CD14-positive monocyte (primary cell): ENCODE measurements at regions not wholly inside any gene's neighbourhood (a gene's known extent, or its start where the extent isn't known, plus 50 kb on each side); places are given as distances from the start of the nearest gene placed in this dataset.

Experiments
- DNase-seq, 3 donors: peaks; one replicate each; pipeline ENCODE4 v3.0.0-alpha.2; 2011 to 2022
- H2AFZ ChIP-seq: 2 replicates; pipeline ENCODE4 v1.6.0; 2012; ENCODE audit warnings: mild to moderate bottlenecking, low read depth, low read length, inconsistent platforms; ENCODE audit not compliant: insufficient read depth, poor library complexity, severe bottlenecking
- H3K27ac ChIP-seq, 2 donors: 1 replicate in 1 of 2; 2 replicates in 1 of 2; pipeline ENCODE4 v1.5.1; 2012 to 2013; ENCODE audit warnings: low read length in 2 of 2, control low read depth in 1 of 2, inconsistent platforms in 1 of 2, low read depth in 1 of 2, mild to moderate bottlenecking in 1 of 2
- H3K27me3 ChIP-seq, 2 donors: one replicate each; pipeline versions ENCODE4 v1.6.0 to v1.6.1; 2011 to 2013; ENCODE audit warnings: low read length in 2 of 2; ENCODE audit not compliant: control insufficient read depth in 2 of 2, insufficient read depth in 2 of 2
- H3K36me3 ChIP-seq, 2 donors: replicated peaks in 1 of 2; 1 replicate in 1 of 2; 2 replicates in 1 of 2; pipeline versions ENCODE4 v1.5.1 to v1.6.1; 2012 to 2013; ENCODE audit warnings: low read length in 2 of 2, control low read depth in 1 of 2, inconsistent platforms in 1 of 2, mild to moderate bottlenecking in 1 of 2; ENCODE audit not compliant: insufficient read depth in 2 of 2, control insufficient read depth in 1 of 2
- H3K4me1 ChIP-seq, 2 donors: 1 replicate in 1 of 2; 2 replicates in 1 of 2; pipeline versions ENCODE4 v1.5.1 to v1.6.1; 2012 to 2013; ENCODE audit warnings: low read length in 2 of 2, control low read depth in 1 of 2, inconsistent platforms in 1 of 2, mild to moderate bottlenecking in 1 of 2, moderate library complexity in 1 of 2; ENCODE audit not compliant: insufficient read depth in 2 of 2, control insufficient read depth in 1 of 2
- H3K4me2 ChIP-seq: replicated peaks from 2 replicates; pipeline ENCODE3; 2012; ENCODE audit warnings: low read length, moderate library complexity, mild to moderate bottlenecking; ENCODE audit not compliant: poor library complexity, severe bottlenecking; ENCODE audit errors: extremely low read depth
- H3K4me3 ChIP-seq, 3 experiments: fragments of 200-600 bp in 1 of 3; sonication (generic) in 1 of 3; replicated peaks in 1 of 3; 1 replicate in 2 of 3; 2 replicates in 1 of 3; pipeline ENCODE4 v1.5.1; 2011 to 2013; ENCODE audit warnings: low read length in 3 of 3, mild to moderate bottlenecking in 3 of 3, control low read depth in 2 of 3, low read depth in 2 of 3, inconsistent platforms in 1 of 3, moderate library complexity in 1 of 3
- H3K79me2 ChIP-seq: 2 replicates; pipeline ENCODE4 v1.6.0; 2012; ENCODE audit warnings: mild to moderate bottlenecking, control low read depth, inconsistent platforms, low read length, moderate library complexity; ENCODE audit not compliant: insufficient read depth
- H3K9ac ChIP-seq: 2 replicates; pipeline ENCODE4 v1.6.0; 2017; ENCODE audit warnings: low read length, mild to moderate bottlenecking; ENCODE audit not compliant: insufficient read depth, poor library complexity, severe bottlenecking
- H3K9me3 ChIP-seq, 2 donors: replicated peaks in 1 of 2; 1 replicate in 1 of 2; 2 replicates in 1 of 2; pipeline versions ENCODE4 v1.5.1 to v1.6.1; 2012 to 2013; ENCODE audit warnings: low read length in 2 of 2, control low read depth in 1 of 2; ENCODE audit not compliant: control insufficient read depth in 1 of 2, insufficient read depth in 1 of 2
- H4K20me1 ChIP-seq: 2 replicates; pipeline ENCODE4 v1.6.0; 2012; ENCODE audit warnings: mild to moderate bottlenecking, low read length, control low read depth, moderate library complexity; ENCODE audit not compliant: insufficient read depth
- H3K27ac Mint-ChIP-seq, 7 donors: one replicate each; pipeline ENCODE4 v1.8.0; 2020; ENCODE audit warnings: mild to moderate bottlenecking in 7 of 7, mixed read lengths in 7 of 7, moderate library complexity in 6 of 7, inconsistent platforms in 2 of 7
- H3K27me3 Mint-ChIP-seq, 3 donors: one replicate each; pipeline ENCODE4 v1.8.0; 2021 to 2022; ENCODE audit warnings: low read depth in 3 of 3, mild to moderate bottlenecking in 3 of 3, mixed read lengths in 3 of 3, moderate library complexity in 3 of 3, inconsistent platforms in 1 of 3
- H3K36me3 Mint-ChIP-seq, 2 donors: one replicate each; pipeline ENCODE4 v1.8.0; 2020; ENCODE audit warnings: mixed read lengths in 2 of 2, inconsistent platforms in 1 of 2, mild to moderate bottlenecking in 1 of 2
- H3K4me1 Mint-ChIP-seq: one replicate; pipeline ENCODE4 v1.8.0; 2020; ENCODE audit warnings: mild to moderate bottlenecking, mixed read lengths
- H3K4me3 Mint-ChIP-seq, 2 donors: one replicate each; pipeline ENCODE4 v1.8.0; 2020; ENCODE audit warnings: mild to moderate bottlenecking in 2 of 2, mixed read lengths in 2 of 2, moderate library complexity in 1 of 2
- H3K9me3 Mint-ChIP-seq, 7 donors: one replicate each; pipeline ENCODE4 v1.8.0; 2020 to 2022; ENCODE audit warnings: mixed read lengths in 7 of 7, mild to moderate bottlenecking in 6 of 7, moderate library complexity in 6 of 7, inconsistent platforms in 2 of 7
- WGBS: methylation state at CpG from one replicate; pipeline ENCODE4 v1.1.5; 2013; ENCODE audit warnings: missing lambda C conversion rate; ENCODE audit not compliant: insufficient coverage; 5-methylcytosine and 5-hydroxymethylcytosine counted together
- intact Hi-C, 2 donors: fragments of 100-400 bp; cut with micrococcal nuclease; formaldehyde crosslinking; loops; one replicate each; pipeline versions ENCODE4 v1.15.0 to v1.15.1; 2023
- TF ChIP-seq, protein P1 (sequence below): fragments of 200-600 bp; IDR thresholded peaks from one replicate; pipeline ENCODE4 v1.8.0; 2022; ENCODE audit warnings: antibody characterized with exemption, mild to moderate bottlenecking

DNA sequence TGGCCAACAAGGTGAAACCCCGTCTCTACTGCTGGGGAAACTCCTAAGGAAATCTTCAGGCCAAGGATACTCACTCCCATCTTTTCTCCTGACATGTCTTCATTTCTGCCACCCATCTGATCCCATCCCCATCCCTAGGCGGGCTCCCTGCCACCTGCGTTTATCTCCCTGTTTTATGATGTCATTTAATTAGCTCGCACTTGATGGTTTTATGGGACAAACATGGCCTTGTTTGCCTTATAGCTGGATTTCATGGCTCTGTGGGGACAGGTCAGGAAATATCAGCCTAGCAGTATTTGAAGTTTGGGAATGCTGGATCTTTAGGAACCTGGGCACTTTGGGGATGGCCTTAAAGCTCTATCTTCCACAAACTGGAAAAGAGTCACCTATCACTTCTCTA is 88.5 kb upstream of the CISTR start:
- WGBS, result 97% methylated on average over 4 of the region's 4 CpGs
- Histone ChIP-seq H3K4me1 (no peaks in the 10 kb centered on the region), H3K27me3 (peaks cover 14 to 47% of the 10 kb centered on the region in 2 donors)

DNA sequence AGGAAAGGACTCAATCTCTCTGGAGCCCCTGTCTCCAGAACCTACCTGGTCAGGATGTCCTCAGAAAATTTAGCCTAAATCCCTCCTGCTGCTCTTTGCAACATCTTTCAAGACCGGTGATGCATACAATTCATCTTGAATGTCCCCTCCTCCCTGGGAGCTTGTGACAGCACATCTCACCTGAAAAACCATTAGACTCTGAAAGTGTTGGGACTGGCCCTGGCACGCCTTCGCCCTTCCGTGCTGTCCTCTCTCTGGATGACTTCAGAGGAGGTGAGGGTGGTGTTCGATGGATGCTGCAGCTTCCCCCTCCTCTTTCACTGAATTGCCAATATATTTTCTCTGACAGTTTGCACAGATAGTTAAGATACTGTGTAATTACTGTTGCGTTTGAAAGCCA is 90.9 kb upstream of the CISTR start:
- 85% methylated on average over 2 of the region's 6 CpGs for WGBS
- no peaks in the 10 kb centered on the region for H3K36me3 Mint-ChIP-seq
- Histone ChIP-seq H3K79me2 (no peaks in the 10 kb centered on the region), H3K36me3 (no peaks in the 10 kb centered on the region), H3K9ac (no peak overlapping the region), H3K4me1 (no peaks in the 10 kb centered on the region), H4K20me1 (no peaks in the 10 kb centered on the region), H3K4me2 (no peak overlapping the region), H2AFZ (no peak overlapping the region), H3K27ac (no peak overlapping the region), H3K4me3 (no peak overlapping the region), H3K27me3 (peaks cover 10 to 49% of the 10 kb centered on the region in 2 donors), H3K9me3 (no peaks in the 10 kb centered on the region)
- no peak overlapping the region for H3K27ac Mint-ChIP-seq
- TF ChIP-seq, protein P1, sequence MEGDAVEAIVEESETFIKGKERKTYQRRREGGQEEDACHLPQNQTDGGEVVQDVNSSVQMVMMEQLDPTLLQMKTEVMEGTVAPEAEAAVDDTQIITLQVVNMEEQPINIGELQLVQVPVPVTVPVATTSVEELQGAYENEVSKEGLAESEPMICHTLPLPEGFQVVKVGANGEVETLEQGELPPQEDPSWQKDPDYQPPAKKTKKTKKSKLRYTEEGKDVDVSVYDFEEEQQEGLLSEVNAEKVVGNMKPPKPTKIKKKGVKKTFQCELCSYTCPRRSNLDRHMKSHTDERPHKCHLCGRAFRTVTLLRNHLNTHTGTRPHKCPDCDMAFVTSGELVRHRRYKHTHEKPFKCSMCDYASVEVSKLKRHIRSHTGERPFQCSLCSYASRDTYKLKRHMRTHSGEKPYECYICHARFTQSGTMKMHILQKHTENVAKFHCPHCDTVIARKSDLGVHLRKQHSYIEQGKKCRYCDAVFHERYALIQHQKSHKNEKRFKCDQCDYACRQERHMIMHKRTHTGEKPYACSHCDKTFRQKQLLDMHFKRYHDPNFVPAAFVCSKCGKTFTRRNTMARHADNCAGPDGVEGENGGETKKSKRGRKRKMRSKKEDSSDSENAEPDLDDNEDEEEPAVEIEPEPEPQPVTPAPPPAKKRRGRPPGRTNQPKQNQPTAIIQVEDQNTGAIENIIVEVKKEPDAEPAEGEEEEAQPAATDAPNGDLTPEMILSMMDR, result no peak
- H3K4me3 Mint-ChIP-seq, result peak overlapping the region in 1 of 2 donors; percentile 9
- H3K27me3 Mint-ChIP-seq, result peaks cover 22 to 51% (median 23%) of the 10 kb centered on the region in 3 donors
- H3K4me1 Mint-ChIP-seq, result no peaks in the 10 kb centered on the region
- DNase-seq, result no peak
- H3K9me3 Mint-ChIP-seq, result peaks cover 0 to 2% (median 0%) of the 10 kb centered on the region in 7 donors
- intact Hi-C loops, result no loop called here

More for the DNA sequence above, 88.5 kb upstream of the CISTR start:
- H3K4me1 Mint-ChIP-seq, result no peaks in the 10 kb centered on the region
- no peaks in the 10 kb centered on the region for H3K36me3 Mint-ChIP-seq
- H3K36me3 ChIP-seq, result no peaks in the 10 kb centered on the region
- no peaks in the 10 kb centered on the region for H4K20me1 ChIP-seq
- H3K27ac ChIP-seq, result no peak overlapping the region
- H3K9me3 ChIP-seq, result no peaks in the 10 kb centered on the region
- TF ChIP-seq, protein P1, result no peak
- no peak overlapping the region for H3K4me3 Mint-ChIP-seq
- no peak overlapping the region for H3K4me2 ChIP-seq
- peaks cover 32 to 63% (median 35%) of the 10 kb centered on the region in 3 donors for H3K27me3 Mint-ChIP-seq
- peaks cover 0 to 2% (median 0%) of the 10 kb centered on the region in 7 donors for H3K9me3 Mint-ChIP-seq
- H3K9ac ChIP-seq, result no peak overlapping the region
- no peak overlapping the region for H3K4me3 ChIP-seq
- H2AFZ ChIP-seq, result no peak overlapping the region
- H3K27ac Mint-ChIP-seq, result no peak overlapping the region
- no peak for DNase-seq
- intact Hi-C loops, result no loop called here
- no peaks in the 10 kb centered on the region for H3K79me2 ChIP-seq
